GM12878 (cell line): ENCODE measurements at regions not wholly inside any gene's neighbourhood (a gene's known extent, or its start where the extent isn't known, plus 50 kb on each side); places are given as distances from the start of the nearest gene placed in this dataset.

Experiments used
- ATAC-seq: fragments of 200-7000 bp; cut with Tn5 transposase; 3 replicates; pipeline ENCODE4 v1.9.1; 2020; ENCODE audit warnings: mild to moderate bottlenecking, moderate library complexity
- BruUV-seq: library from RNA; stranded (reverse); fragments of 400-500 nt; replicated peaks from 2 replicates; lab custom pipeline; 2021; lab: Mats Ljungman, UMichigan
- CTCF ChIA-PET: fragments of 300-600 bp; sonication (Branson Sonifier 250); formaldehyde crosslinking; extraction: SDS; loops from one replicate; lab custom pipeline; 2021; ENCODE audit warnings: inconsistent platforms; lab: Yijun Ruan, JAX
- POLR2A ChIA-PET: fragments of 350-600 bp; formaldehyde crosslinking; extraction: SDS; loops from one replicate; lab custom pipeline; 2021; ENCODE audit warnings: inconsistent platforms; lab: Charles Lee
- RAD21 ChIA-PET: fragments of 300-600 bp; sonication (Branson Sonifier 250); formaldehyde crosslinking; loops from one replicate; lab custom pipeline; 2023; ENCODE audit warnings: antibody characterized with exemption; ENCODE audit not compliant: unreplicated experiment; lab: Charles Lee
- SMC1A ChIA-PET: fragments of 300-600 bp; sonication (Branson Sonifier 250); formaldehyde crosslinking; loops from one replicate; lab custom pipeline; 2023; ENCODE audit not compliant: unreplicated experiment, uncharacterized antibody; lab: Charles Lee
- DNase-seq: peaks from one replicate; pipeline ENCODE4 v3.0.0-alpha.2; 2011; ENCODE audit warnings: low read depth, low spot score
- FAIRE-seq: peaks from 3 replicates; lab custom pipeline; 2011; peaks lifted over from hg19 to GRCh38; lab: Jason Lieb, UNC
- H2AFZ ChIP-seq: 2 replicates; pipeline ENCODE4 v1.6.0; 2011; ENCODE audit warnings: low read depth, low read length, control low read depth; ENCODE audit not compliant: control insufficient read depth
- H3K27ac ChIP-seq: 2 replicates; pipeline ENCODE4 v1.5.1; 2011; ENCODE audit warnings: control low read depth; ENCODE audit not compliant: control insufficient read depth, insufficient read depth
- H3K27me3 ChIP-seq, 2 experiments: replicated peaks in 1 of 2; 2 replicates each; pipeline versions ENCODE4 v1.6.0 to v1.6.1; 2011; ENCODE audit warnings: low read length in 1 of 2; ENCODE audit not compliant: control insufficient read depth in 2 of 2, insufficient read depth in 2 of 2
- H3K36me3 ChIP-seq, 2 experiments: 2 replicates each; pipeline ENCODE4 v1.5.1; 2011; ENCODE audit warnings: low read length in 1 of 2; ENCODE audit not compliant: control insufficient read depth in 2 of 2, insufficient read depth in 2 of 2
- H3K4me1 ChIP-seq: 2 replicates; pipeline ENCODE4 v1.6.1; 2011; ENCODE audit warnings: mild to moderate bottlenecking, low read length, moderate library complexity, mixed read lengths; ENCODE audit not compliant: control insufficient read depth, insufficient read depth
- H3K4me2 ChIP-seq: 2 replicates; pipeline ENCODE4 v1.6.0; 2011; ENCODE audit warnings: control low read depth; ENCODE audit not compliant: control insufficient read depth, insufficient read depth
- H3K4me3 ChIP-seq: fragments of 200-600 bp; sonication (generic); 2 replicates; pipeline ENCODE4 v1.5.1; 2016
- H3K79me2 ChIP-seq: 2 replicates; pipeline ENCODE4 v1.6.0; 2011; ENCODE audit warnings: low read length; ENCODE audit not compliant: control insufficient read depth, insufficient read depth
- H3K9ac ChIP-seq: 2 replicates; pipeline ENCODE4 v1.8.0; 2011; ENCODE audit warnings: low read length, control low read depth, mixed read lengths; ENCODE audit not compliant: control insufficient read depth, insufficient read depth
- H3K9me3 ChIP-seq: replicated peaks from 3 replicates; pipeline ENCODE4 v1.5.1; 2011; ENCODE audit warnings: mild to moderate bottlenecking, low read length; ENCODE audit not compliant: control insufficient read depth, insufficient read depth
- H4K20me1 ChIP-seq: 2 replicates; pipeline ENCODE4 v1.6.0; 2011; ENCODE audit not compliant: control insufficient read depth, insufficient read depth
- CREM ChIP-seq: IDR thresholded peaks from 2 replicates; pipeline ENCODE4 v1.6.1; 2014; ENCODE audit warnings: antibody characterized with exemption, low read depth
- E2F8 ChIP-seq: fragments of 450-650 bp; IDR thresholded peaks from 2 replicates; pipeline ENCODE4 v1.6.1; 2018; ENCODE audit warnings: mild to moderate bottlenecking, low read depth, moderate library complexity; ENCODE audit not compliant: partially characterized antibody
- GATAD2B ChIP-seq: fragments of 450-650 bp; conservative IDR thresholded peaks from 2 replicates; pipeline ENCODE4 v1.6.1; 2017; ENCODE audit warnings: low read depth, mild to moderate bottlenecking, moderate library complexity
- HCFC1 ChIP-seq: fragments of 150-350 bp; IDR thresholded peaks from 2 replicates; pipeline ENCODE4 v1.6.1; 2014; ENCODE audit warnings: low read length
- IRF4 ChIP-seq: IDR thresholded peaks from 2 replicates; pipeline ENCODE4 v1.6.1; 2011; ENCODE audit warnings: low read depth, low read length
- JUND ChIP-seq: IDR thresholded peaks from 2 replicates; pipeline ENCODE4 v1.6.1; 2012; ENCODE audit warnings: low read depth, mild to moderate bottlenecking, low read length, improper control_type of control experiment, moderate library complexity
- NR2F1 ChIP-seq: fragments of 450-650 bp; conservative IDR thresholded peaks from 2 replicates; pipeline ENCODE4 v1.6.1; 2017; ENCODE audit warnings: mild to moderate bottlenecking
- POLR2A ChIP-seq: IDR thresholded peaks from 2 replicates; pipeline ENCODE4 v1.6.1; 2011; ENCODE audit warnings: low read depth, mild to moderate bottlenecking, low read length
- POLR2AphosphoS2 ChIP-seq: IDR thresholded peaks from 2 replicates; pipeline ENCODE4 v1.6.1; 2011; ENCODE audit warnings: low read depth, mild to moderate bottlenecking, low read length, improper control_type of control experiment, moderate library complexity
- RB1 ChIP-seq: fragments of 450-650 bp; formaldehyde crosslinking; IDR thresholded peaks from 2 replicates; pipeline ENCODE4 v1.6.1; 2017; ENCODE audit warnings: mild to moderate bottlenecking, borderline replicate concordance
- RUNX3 ChIP-seq: IDR thresholded peaks from 2 replicates; pipeline ENCODE4 v1.6.1; 2012; ENCODE audit warnings: low read length, inconsistent platforms
- SMARCA5 ChIP-seq: fragments of 450-650 bp; IDR thresholded peaks from 2 replicates; pipeline ENCODE4 v1.6.1; 2017; ENCODE audit warnings: mild to moderate bottlenecking
- SP1 ChIP-seq: IDR thresholded peaks from one replicate; pipeline ENCODE4 v1.6.1; 2011; ENCODE audit warnings: low read depth, low read length
- SREBF1 ChIP-seq: IDR thresholded peaks from 2 replicates; pipeline ENCODE4 v1.6.1; 2012; ENCODE audit warnings: mild to moderate bottlenecking, low read length
- SRF ChIP-seq, 2 experiments: IDR thresholded peaks; 2 replicates each; pipeline ENCODE4 v1.6.1; 2011; ENCODE audit warnings: low read depth in 2 of 2, low read length in 2 of 2, mild to moderate bottlenecking in 1 of 2, moderate library complexity in 1 of 2
- YBX1 ChIP-seq: fragments of 450-650 bp; IDR thresholded peaks from 2 replicates; pipeline ENCODE4 v1.6.1; 2016; ENCODE audit warnings: antibody characterized with exemption
- YY1 ChIP-seq: IDR thresholded peaks from 2 replicates; pipeline ENCODE4 v1.6.1; 2011; ENCODE audit warnings: low read depth, mild to moderate bottlenecking, low read length
- ZNF24 ChIP-seq: fragments of 450-650 bp; IDR thresholded peaks from 2 replicates; pipeline ENCODE4 v1.6.1; 2017; ENCODE audit warnings: antibody characterized with exemption, mild to moderate bottlenecking
- WGBS: methylation state at CpG from one replicate; pipeline ENCODE4 v1.1.6; 2016; ENCODE audit warnings: low lambda C conversion rate; ENCODE audit not compliant: insufficient replicate concordance, insufficient coverage; ENCODE audit errors: missing lambda C conversion rate; 5-methylcytosine and 5-hydroxymethylcytosine counted together
- in situ Hi-C: fragments of 300-500 bp; cut with MboI; formaldehyde crosslinking; loops from 9 replicates; pipeline ENCODE4 v1.14.3; 2018; ENCODE audit warnings: mixed read lengths
- intact Hi-C: fragments of 100-400 bp; cut with micrococcal nuclease; formaldehyde crosslinking; loops from one replicate; pipeline ENCODE4 v1.14.2; 2022; ENCODE audit not compliant: unreplicated experiment

- Histone ChIP-seq H3K79me2 (no peaks in the 10 kb centered on the region), H3K27ac (no peak overlapping the region), H2AFZ (no peak overlapping the region), H3K27me3 (no peaks in the 10 kb centered on the region), H3K4me2 (no peak overlapping the region), H3K9me3 (no peaks in the 10 kb centered on the region), H3K4me3 (no peak overlapping the region), H3K9ac (no peak overlapping the region), H4K20me1 (no peaks in the 10 kb centered on the region), H3K36me3 (no peaks in the 10 kb centered on the region), H3K4me1 (no peaks in the 10 kb centered on the region)
- WGBS: 0% methylated on average over 1 of the region's 1 CpG
- no TSS peak for BruUV-seq
- intact Hi-C loops (loop anchor here (10.0 kb wide), 1 partner anchor 64 kb away; no protein-coding TSS in a partner anchor), in situ Hi-C loops (no loop called here)
- FAIRE-seq: no peak
- TF ChIP-seq SP1 (no peak), SREBF1 (no peak)
- CTCF ChIA-PET: interaction anchor here (0.6 to 0.9 kb wide), 2 partner anchors 10 to 43 kb away, joined by 3 read pairs; no protein-coding TSS in a partner anchor
- SMC1A ChIA-PET: interaction anchor here (1.1 kb wide), 1 partner anchor 10 kb away, joined by 3 read pairs; no protein-coding TSS in a partner anchor
- POLR2A ChIA-PET: no interaction called here
- RAD21 ChIA-PET: interaction anchor here (2.0 kb wide), 1 partner anchor 133 kb away, joined by 5 read pairs; no protein-coding TSS in a partner anchor
- no peak for DNase-seq
- ATAC-seq: no peak; the same call in 2 of the 3 replicates
Measured at GRCh38 chr10:47179291-47179647, 120.7 kb upstream of the GDF10 start.

GRCh38 chr10:47181052-47181849 is 118.7 kb upstream of the GDF10 start:
- in situ Hi-C loops (no loop called here), intact Hi-C loops (no loop called here)
- TF ChIP-seq POLR2A (no peak), GATAD2B (no peak), YBX1 (no peak), SRF (IDR thresholded peaks at IDR 0.05; ENCODE audit: low read depth in 2 of 2, low read length in 2 of 2) (no peak), HCFC1 (no peak), POLR2AphosphoS2 (no peak), IRF4 (no peak), ZNF24 (no peak), SMARCA5 (no peak), YY1 (no peak), RB1 (no peak), RUNX3 (no peak), NR2F1 (no peak), E2F8 (no peak), JUND (no peak), CREM (no peak)
- H3K27ac ChIP-seq: no peak overlapping the region
- H3K27me3 ChIP-seq: no peaks in the 10 kb centered on the region
- no peaks in the 10 kb centered on the region for H3K4me1 ChIP-seq
- H3K36me3 ChIP-seq: no peaks in the 10 kb centered on the region
- H3K9me3 ChIP-seq: no peaks in the 10 kb centered on the region
- BruUV-seq: no TSS peak
- H2AFZ ChIP-seq: no peak overlapping the region
- WGBS: 72% methylated on average over 18 of the region's 19 CpGs
- no peaks in the 10 kb centered on the region for H3K79me2 ChIP-seq
- RAD21 ChIA-PET: no interaction called here
- H3K9ac ChIP-seq: no peak overlapping the region
- H3K4me2 ChIP-seq: no peak overlapping the region
- POLR2A ChIA-PET: no interaction called here
- CTCF ChIA-PET: no interaction called here
- ATAC-seq (no peak), FAIRE-seq (no peak), DNase-seq (no peak)
- no peak overlapping the region for H3K4me3 ChIP-seq
- H4K20me1 ChIP-seq: no peaks in the 10 kb centered on the region
- SMC1A ChIA-PET: no interaction called here
